T-helper 1 cell treated with Interleukin-12 subunit alpha and Interleukin-12 subunit beta and Interleukin-4 antibody, amounts not matched to agents 30 μg/mL and 1 μg/mL, for 36 hours (primary cell): ENCODE measurements at regions not wholly inside any gene's neighbourhood (a gene's known extent, or its start where the extent isn't known, plus 50 kb on each side); places are given as distances from the start of the nearest gene placed in this dataset.

Experiments
- H3K27ac Mint-ChIP-seq: one replicate; pipeline ENCODE4 v1.8.0; 2021; ENCODE audit warnings: mild to moderate bottlenecking, mixed read lengths
- H3K27me3 Mint-ChIP-seq: one replicate; pipeline ENCODE4 v1.8.0; 2021; ENCODE audit warnings: low read depth, mixed read lengths
- H3K36me3 Mint-ChIP-seq: one replicate; pipeline ENCODE4 v1.8.0; 2021; ENCODE audit warnings: low read depth, mixed read lengths
- H3K4me1 Mint-ChIP-seq: one replicate; pipeline ENCODE4 v1.8.0; 2021; ENCODE audit warnings: low read depth, mixed read lengths
- H3K4me3 Mint-ChIP-seq: one replicate; pipeline ENCODE4 v1.8.0; 2021; ENCODE audit warnings: mild to moderate bottlenecking, moderate library complexity, mixed read lengths
- H3K9me3 Mint-ChIP-seq: one replicate; pipeline ENCODE4 v1.8.0; 2021; ENCODE audit warnings: mixed read lengths

- Mint-ChIP-seq H3K27me3 (no peaks in the 10 kb centered on the region), H3K4me3 (no peak overlapping the region), H3K9me3 (no peaks in the 10 kb centered on the region), H3K4me1 (no peaks in the 10 kb centered on the region), H3K36me3 (no peaks in the 10 kb centered on the region), H3K27ac (no peak overlapping the region)
Observed at GRCh38 chr6:140905724-140906123, 1227.0 kb upstream of the GJE1 start.

GRCh38 chr6:140905050-140905449 is 1227.7 kb upstream of the GJE1 start:
- Mint-ChIP-seq H3K27ac (no peak overlapping the region), H3K36me3 (no peaks in the 10 kb centered on the region), H3K4me3 (no peak overlapping the region), H3K9me3 (no peaks in the 10 kb centered on the region), H3K27me3 (no peaks in the 10 kb centered on the region), H3K4me1 (no peaks in the 10 kb centered on the region)

- H3K4me1 Mint-ChIP-seq, result no peaks in the 10 kb centered on the region
- peaks cover 12% of the 10 kb centered on the region for H3K9me3 Mint-ChIP-seq
- no peak overlapping the region for H3K4me3 Mint-ChIP-seq
- no peaks in the 10 kb centered on the region for H3K27me3 Mint-ChIP-seq
- no peak overlapping the region for H3K27ac Mint-ChIP-seq
- H3K36me3 Mint-ChIP-seq, result no peaks in the 10 kb centered on the region
Observed at GRCh38 chr6:140897804-140898573, 1234.7 kb upstream of the GJE1 start.

- Mint-ChIP-seq H3K9me3 (peaks cover 12% of the 10 kb centered on the region), H3K27ac (no peak overlapping the region), H3K27me3 (no peaks in the 10 kb centered on the region), H3K4me3 (no peak overlapping the region), H3K4me1 (no peaks in the 10 kb centered on the region), H3K36me3 (no peaks in the 10 kb centered on the region)
Observed at GRCh38 chr6:140897349-140897748, 1235.4 kb upstream of the GJE1 start.

GRCh38 chr6:140893432-140893831 is 1239.3 kb upstream of the GJE1 start:
- no peaks in the 10 kb centered on the region for H3K4me1 Mint-ChIP-seq
- H3K27me3 Mint-ChIP-seq, result no peaks in the 10 kb centered on the region
- no peaks in the 10 kb centered on the region for H3K36me3 Mint-ChIP-seq
- H3K27ac Mint-ChIP-seq, result no peak overlapping the region
- no peak overlapping the region for H3K4me3 Mint-ChIP-seq
- peaks cover 12% of the 10 kb centered on the region for H3K9me3 Mint-ChIP-seq

- Mint-ChIP-seq H3K4me3 (no peak overlapping the region), H3K27me3 (no peaks in the 10 kb centered on the region), H3K9me3 (peaks cover 4% of the 10 kb centered on the region), H3K4me1 (no peaks in the 10 kb centered on the region), H3K27ac (no peak overlapping the region), H3K36me3 (no peaks in the 10 kb centered on the region)
Observed at GRCh38 chr6:140879946-140880345, 1252.8 kb upstream of the GJE1 start.

GRCh38 chr6:140874066-140874465 is 1258.7 kb upstream of the GJE1 start:
- H3K4me1 Mint-ChIP-seq, result no peaks in the 10 kb centered on the region
- H3K27ac Mint-ChIP-seq, result no peak overlapping the region
- no peaks in the 10 kb centered on the region for H3K9me3 Mint-ChIP-seq
- no peaks in the 10 kb centered on the region for H3K36me3 Mint-ChIP-seq
- H3K27me3 Mint-ChIP-seq, result no peaks in the 10 kb centered on the region
- H3K4me3 Mint-ChIP-seq, result no peak overlapping the region

GRCh38 chr6:140872885-140873284 is 1259.8 kb upstream of the GJE1 start:
- H3K4me3 Mint-ChIP-seq, result no peak overlapping the region
- H3K27ac Mint-ChIP-seq, result no peak overlapping the region
- no peaks in the 10 kb centered on the region for H3K27me3 Mint-ChIP-seq
- no peaks in the 10 kb centered on the region for H3K36me3 Mint-ChIP-seq
- H3K9me3 Mint-ChIP-seq, result no peaks in the 10 kb centered on the region
- no peaks in the 10 kb centered on the region for H3K4me1 Mint-ChIP-seq

GRCh38 chr6:140871911-140872310 is 1260.8 kb upstream of the GJE1 start:
- H3K4me3 Mint-ChIP-seq, result no peak overlapping the region
- H3K36me3 Mint-ChIP-seq, result no peaks in the 10 kb centered on the region
- H3K9me3 Mint-ChIP-seq, result no peaks in the 10 kb centered on the region
- no peak overlapping the region for H3K27ac Mint-ChIP-seq
- no peaks in the 10 kb centered on the region for H3K27me3 Mint-ChIP-seq
- H3K4me1 Mint-ChIP-seq, result no peaks in the 10 kb centered on the region

- H3K4me3 Mint-ChIP-seq, result no peak overlapping the region
- H3K4me1 Mint-ChIP-seq, result no peaks in the 10 kb centered on the region
- no peaks in the 10 kb centered on the region for H3K27me3 Mint-ChIP-seq
Observed at GRCh38 chr6:140867336-140867735, 1265.4 kb upstream of the GJE1 start.

GRCh38 chr6:140858381-140858971 is 1274.2 kb upstream of the GJE1 start:
- Mint-ChIP-seq H3K27ac (no peak overlapping the region), H3K27me3 (no peaks in the 10 kb centered on the region), H3K9me3 (no peaks in the 10 kb centered on the region), H3K4me1 (no peaks in the 10 kb centered on the region), H3K4me3 (no peak overlapping the region), H3K36me3 (no peaks in the 10 kb centered on the region)

More at GRCh38 chr6:140867336-140867735, 1265.4 kb upstream of the GJE1 start:
- Mint-ChIP-seq H3K36me3 (no peaks in the 10 kb centered on the region), H3K9me3 (no peaks in the 10 kb centered on the region), H3K27ac (no peak overlapping the region)

- no peak overlapping the region for H3K27ac Mint-ChIP-seq
- H3K4me3 Mint-ChIP-seq, result no peak overlapping the region
- no peaks in the 10 kb centered on the region for H3K27me3 Mint-ChIP-seq
- H3K36me3 Mint-ChIP-seq, result no peaks in the 10 kb centered on the region
- no peaks in the 10 kb centered on the region for H3K4me1 Mint-ChIP-seq
- H3K9me3 Mint-ChIP-seq, result no peaks in the 10 kb centered on the region
Observed at GRCh38 chr6:140857739-140858380, 1274.9 kb upstream of the GJE1 start.

- Mint-ChIP-seq H3K36me3 (no peaks in the 10 kb centered on the region), H3K4me1 (no peaks in the 10 kb centered on the region), H3K9me3 (no peaks in the 10 kb centered on the region), H3K27ac (no peak overlapping the region), H3K4me3 (no peak overlapping the region), H3K27me3 (no peaks in the 10 kb centered on the region)
Observed at GRCh38 chr6:140855520-140855919, 1277.2 kb upstream of the GJE1 start.

- H3K27me3 Mint-ChIP-seq, result no peaks in the 10 kb centered on the region
- no peaks in the 10 kb centered on the region for H3K4me1 Mint-ChIP-seq
- no peak overlapping the region for H3K27ac Mint-ChIP-seq
- no peaks in the 10 kb centered on the region for H3K9me3 Mint-ChIP-seq
- H3K36me3 Mint-ChIP-seq, result no peaks in the 10 kb centered on the region
- H3K4me3 Mint-ChIP-seq, result no peak overlapping the region
Observed at GRCh38 chr6:140854318-140854717, 1278.4 kb upstream of the GJE1 start.

- no peaks in the 10 kb centered on the region for H3K4me1 Mint-ChIP-seq
- no peaks in the 10 kb centered on the region for H3K36me3 Mint-ChIP-seq
- H3K9me3 Mint-ChIP-seq, result no peaks in the 10 kb centered on the region
- no peak overlapping the region for H3K4me3 Mint-ChIP-seq
- H3K27me3 Mint-ChIP-seq, result no peaks in the 10 kb centered on the region
- no peak overlapping the region for H3K27ac Mint-ChIP-seq
Observed at GRCh38 chr6:140850438-140850837, 1282.3 kb upstream of the GJE1 start.
